ENCODE measurements at regions not wholly inside any gene's neighbourhood (a gene's known extent, or its start where the extent isn't known, plus 50 kb on each side); places are given as distances from the start of the nearest gene placed in this dataset.

GRCh38 chr5:2603272-2603575 lies 148.3 kb downstream of the IRX2 start:
- no peak for DNase-seq (ENCODE audit: low read depth, low spot score)
- H3K4me3 ChIP-seq (ENCODE audit: low read depth, low read length), result no peak overlapping the region
- no peak for TF ChIP-seq CTCF (IDR thresholded peaks at IDR 0.05; ENCODE audit: low read depth, low read length)
- in situ Hi-C loops (cut with HindIII; ENCODE audit: low sequenced_read_pairs), result no loop called here

- DNase-seq (ENCODE audit: low read depth, low spot score), result no peak
- in situ Hi-C loops (cut with HindIII; ENCODE audit: low sequenced_read_pairs), result no loop called here
- TF ChIP-seq CTCF (IDR thresholded peaks at IDR 0.05; ENCODE audit: low read depth, low read length), result no peak
These were observed 148.8 kb downstream of the IRX2 start for GRCh38 chr5:2602451-2603271.

DNA sequence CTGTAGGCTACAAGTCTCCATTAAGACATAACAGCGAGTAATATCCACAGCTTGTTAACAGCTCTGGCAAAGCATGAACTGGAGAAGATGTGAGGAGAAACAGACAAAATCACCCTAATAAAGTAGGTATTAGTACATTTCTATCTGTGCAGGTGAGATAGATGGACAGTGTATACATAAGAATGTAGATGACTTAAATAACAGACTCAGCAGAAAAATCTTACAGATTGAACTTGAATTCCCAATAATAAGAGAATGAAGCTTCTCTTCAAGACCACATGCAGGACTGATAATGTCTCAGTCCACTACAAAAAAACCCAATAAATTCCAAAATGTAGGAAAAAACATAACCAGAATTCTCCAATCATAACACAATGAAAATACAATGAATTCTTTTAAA lies 153.0 kb downstream of the IRX2 start:
- H3K4me3 ChIP-seq (ENCODE audit: low read depth, low read length), result no peak overlapping the region
- TF ChIP-seq CTCF (IDR thresholded peaks at IDR 0.05; ENCODE audit: low read depth, low read length), result no peak
- in situ Hi-C loops (cut with HindIII; ENCODE audit: low sequenced_read_pairs), result no loop called here
- no peak for DNase-seq (ENCODE audit: low read depth, low spot score)

More at GRCh38 chr5:2602451-2603271, 148.8 kb downstream of the IRX2 start:
- no peak overlapping the region for H3K4me3 ChIP-seq (ENCODE audit: low read depth, low read length)

DNA sequence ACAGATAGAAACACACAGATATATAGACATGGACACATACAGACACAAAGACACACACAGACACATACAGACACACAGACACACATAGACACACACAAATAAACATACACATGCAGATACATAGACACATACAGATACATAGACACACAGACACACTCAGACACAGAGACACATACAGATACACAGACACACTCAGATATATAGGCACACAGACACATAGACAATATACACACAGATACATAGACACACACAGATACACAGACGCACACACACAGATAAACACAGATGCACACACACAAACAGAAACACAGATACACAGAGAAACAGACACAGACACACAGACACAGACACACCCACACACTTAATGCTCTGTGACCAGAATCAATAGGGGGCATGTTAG lies 156.8 kb downstream of the IRX2 start:
- in situ Hi-C loops (cut with HindIII; ENCODE audit: low sequenced_read_pairs), result no loop called here
- no peak for DNase-seq (ENCODE audit: low read depth, low spot score)
- no peak overlapping the region for H3K4me3 ChIP-seq (ENCODE audit: low read depth, low read length)
- TF ChIP-seq CTCF (IDR thresholded peaks at IDR 0.05; ENCODE audit: low read depth, low read length), result no peak

- no peak for TF ChIP-seq CTCF (IDR thresholded peaks at IDR 0.05; ENCODE audit: low read depth, low read length)
- no peak overlapping the region for H3K4me3 ChIP-seq (ENCODE audit: low read depth, low read length)
- in situ Hi-C loops (cut with HindIII; ENCODE audit: low sequenced_read_pairs), result no loop called here
- DNase-seq (ENCODE audit: low read depth, low spot score), result no peak
These were observed 158.7 kb downstream of the IRX2 start for GRCh38 chr5:2592766-2593165.

- TF ChIP-seq CTCF (IDR thresholded peaks at IDR 0.05; ENCODE audit: low read depth, low read length), result no peak
- DNase-seq (ENCODE audit: low read depth, low spot score), result no peak
- in situ Hi-C loops (cut with HindIII; ENCODE audit: low sequenced_read_pairs), result no loop called here
- no peak overlapping the region for H3K4me3 ChIP-seq (ENCODE audit: low read depth, low read length)
These were observed 159.6 kb downstream of the IRX2 start for GRCh38 chr5:2591777-2592453.

Measured in astrocyte of the spinal cord (primary cell).